WI38 (cell line): ENCODE measurements at regions not wholly inside any gene's neighbourhood (a gene's known extent, or its start where the extent isn't known, plus 50 kb on each side); places are given as distances from the start of the nearest gene placed in this dataset.

Experiments
- H3K4me3 ChIP-seq: 2 replicates; pipeline ENCODE4 v1.5.1; 2011; ENCODE audit warnings: low read depth, mild to moderate bottlenecking, control low read depth, low read length
- TF ChIP-seq, protein P1 (sequence below): IDR thresholded peaks from 2 replicates; pipeline ENCODE4 v1.5.1; 2012; ENCODE audit warnings: low read depth, mild to moderate bottlenecking, control low read depth, low read length

- TF ChIP-seq, protein P1, sequence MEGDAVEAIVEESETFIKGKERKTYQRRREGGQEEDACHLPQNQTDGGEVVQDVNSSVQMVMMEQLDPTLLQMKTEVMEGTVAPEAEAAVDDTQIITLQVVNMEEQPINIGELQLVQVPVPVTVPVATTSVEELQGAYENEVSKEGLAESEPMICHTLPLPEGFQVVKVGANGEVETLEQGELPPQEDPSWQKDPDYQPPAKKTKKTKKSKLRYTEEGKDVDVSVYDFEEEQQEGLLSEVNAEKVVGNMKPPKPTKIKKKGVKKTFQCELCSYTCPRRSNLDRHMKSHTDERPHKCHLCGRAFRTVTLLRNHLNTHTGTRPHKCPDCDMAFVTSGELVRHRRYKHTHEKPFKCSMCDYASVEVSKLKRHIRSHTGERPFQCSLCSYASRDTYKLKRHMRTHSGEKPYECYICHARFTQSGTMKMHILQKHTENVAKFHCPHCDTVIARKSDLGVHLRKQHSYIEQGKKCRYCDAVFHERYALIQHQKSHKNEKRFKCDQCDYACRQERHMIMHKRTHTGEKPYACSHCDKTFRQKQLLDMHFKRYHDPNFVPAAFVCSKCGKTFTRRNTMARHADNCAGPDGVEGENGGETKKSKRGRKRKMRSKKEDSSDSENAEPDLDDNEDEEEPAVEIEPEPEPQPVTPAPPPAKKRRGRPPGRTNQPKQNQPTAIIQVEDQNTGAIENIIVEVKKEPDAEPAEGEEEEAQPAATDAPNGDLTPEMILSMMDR = no peak
- no peak overlapping the region for H3K4me3 ChIP-seq
Observed at GRCh38 chr12:131500564-131500963, 210.3 kb upstream of the SFSWAP start.

DNA sequence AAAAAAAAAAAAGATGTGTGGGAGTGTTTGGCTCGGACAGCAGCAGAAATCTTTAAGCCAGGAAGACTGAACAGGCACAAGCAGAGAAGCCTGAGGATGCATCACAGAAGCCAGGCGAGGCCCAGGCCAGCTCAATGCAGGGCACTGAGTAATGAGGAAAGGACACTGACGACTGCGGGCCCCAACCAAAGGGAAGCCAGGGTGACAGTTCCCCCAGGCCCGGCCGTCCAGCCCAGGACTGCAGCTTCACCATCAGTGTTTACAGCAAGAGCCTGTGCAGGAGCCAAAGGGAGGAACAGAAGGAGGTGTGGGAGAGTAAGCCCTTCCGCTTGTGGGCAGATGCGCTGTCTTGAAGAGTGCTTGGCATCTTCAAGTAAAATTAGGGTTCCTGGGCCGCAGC is 205.3 kb upstream of the SFSWAP start:
- H3K4me3 ChIP-seq = no peak overlapping the region
- TF ChIP-seq, protein P1 = no peak

GRCh38 chr12:131506426-131506825 is 204.5 kb upstream of the SFSWAP start:
- H3K4me3 ChIP-seq = no peak overlapping the region
- TF ChIP-seq, protein P1 = no peak

GRCh38 chr12:131507094-131507493 is 203.8 kb upstream of the SFSWAP start:
- TF ChIP-seq, protein P1 = no peak

GRCh38 chr12:131507881-131508280 is 203.0 kb upstream of the SFSWAP start:
- no peak overlapping the region for H3K4me3 ChIP-seq
- TF ChIP-seq, protein P1 = no peak

More at GRCh38 chr12:131507094-131507493, 203.8 kb upstream of the SFSWAP start:
- H3K4me3 ChIP-seq = no peak overlapping the region

GRCh38 chr12:131509701-131510100 is 201.2 kb upstream of the SFSWAP start:
- H3K4me3 ChIP-seq = no peak overlapping the region
- TF ChIP-seq, protein P1 = no peak

DNA sequence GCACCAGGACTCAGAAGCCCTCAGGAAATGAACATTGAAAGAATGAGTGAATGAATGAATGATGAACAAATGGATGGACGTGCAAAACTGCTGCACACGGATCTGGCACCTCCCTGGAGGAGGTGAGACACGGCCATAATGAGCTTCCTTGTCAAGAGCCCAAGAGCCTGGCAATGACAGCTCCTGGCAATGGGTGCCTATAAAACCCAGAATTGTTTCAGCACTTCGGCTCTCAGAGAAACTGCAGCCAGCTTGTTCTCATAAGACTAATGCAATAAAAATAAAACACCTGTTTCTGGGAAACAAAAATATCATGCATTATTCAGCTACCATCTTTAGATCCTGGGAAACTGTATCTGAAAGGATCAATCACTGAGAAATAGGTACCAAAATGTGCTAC is 200.5 kb upstream of the SFSWAP start:
- TF ChIP-seq, protein P1 = no peak

More for the DNA sequence above, 200.5 kb upstream of the SFSWAP start:
- no peak overlapping the region for H3K4me3 ChIP-seq
